GM19099 (cell line): ENCODE measurements at regions not wholly inside any gene's neighbourhood (a gene's known extent, or its start where the extent isn't known, plus 50 kb on each side); places are given as distances from the start of the nearest gene placed in this dataset.

Experiments used
- POLR2A ChIP-seq: IDR thresholded peaks from 3 replicates; pipeline ENCODE4 v1.6.1; 2011; ENCODE audit warnings: low read depth; ENCODE audit not compliant: insufficient read length; ENCODE audit errors: extremely low read depth

- TF ChIP-seq POLR2A, result no peak
Measured at GRCh38 chr21:24955275-24955961, 651.9 kb downstream of the MRPL39 start.

- TF ChIP-seq POLR2A, result no peak
Measured at GRCh38 chr21:24948186-24948585, 659.1 kb downstream of the MRPL39 start.

- TF ChIP-seq POLR2A, result no peak
Measured at GRCh38 chr21:24945910-24946309, 661.4 kb downstream of the MRPL39 start.

- TF ChIP-seq POLR2A, result no peak
Measured at GRCh38 chr21:24941316-24942185, 665.7 kb downstream of the MRPL39 start.

GRCh38 chr21:24939291-24939690 lies 668.0 kb downstream of the MRPL39 start:
- no peak for TF ChIP-seq POLR2A

GRCh38 chr21:24938573-24938972 lies 668.7 kb downstream of the MRPL39 start:
- TF ChIP-seq POLR2A, result no peak

GRCh38 chr21:24935991-24936390 lies 671.3 kb downstream of the MRPL39 start:
- no peak for TF ChIP-seq POLR2A

- no peak for TF ChIP-seq POLR2A
Measured at GRCh38 chr21:24910591-24910990, 696.7 kb downstream of the MRPL39 start.

- no peak for TF ChIP-seq POLR2A
Measured at GRCh38 chr21:24903994-24904635, 703.2 kb downstream of the MRPL39 start.

GRCh38 chr21:24899138-24899537 lies 708.1 kb downstream of the MRPL39 start:
- TF ChIP-seq POLR2A, result no peak

GRCh38 chr21:24897883-24898282 lies 709.4 kb downstream of the MRPL39 start:
- TF ChIP-seq POLR2A, result no peak

GRCh38 chr21:24896735-24897124 lies 710.6 kb downstream of the MRPL39 start:
- TF ChIP-seq POLR2A, result no peak

GRCh38 chr21:24895885-24896734 lies 711.2 kb downstream of the MRPL39 start:
- no peak for TF ChIP-seq POLR2A

GRCh38 chr21:24894324-24894723 lies 713.0 kb downstream of the MRPL39 start:
- no peak for TF ChIP-seq POLR2A

- TF ChIP-seq POLR2A, result no peak
Measured at GRCh38 chr21:24890021-24890420, 717.3 kb downstream of the MRPL39 start.
